ENCODE measurements at regions not wholly inside any gene's neighbourhood (a gene's known extent, or its start where the extent isn't known, plus 50 kb on each side); places are given as distances from the start of the nearest gene placed in this dataset.

- no peak for DNase-seq
Observed at GRCh38 chr5:166369346-166369745, 1922.1 kb upstream of the WWC1 start.

- no peak for DNase-seq
Observed at GRCh38 chr5:166369807-166370206, 1921.6 kb upstream of the WWC1 start.

DNA sequence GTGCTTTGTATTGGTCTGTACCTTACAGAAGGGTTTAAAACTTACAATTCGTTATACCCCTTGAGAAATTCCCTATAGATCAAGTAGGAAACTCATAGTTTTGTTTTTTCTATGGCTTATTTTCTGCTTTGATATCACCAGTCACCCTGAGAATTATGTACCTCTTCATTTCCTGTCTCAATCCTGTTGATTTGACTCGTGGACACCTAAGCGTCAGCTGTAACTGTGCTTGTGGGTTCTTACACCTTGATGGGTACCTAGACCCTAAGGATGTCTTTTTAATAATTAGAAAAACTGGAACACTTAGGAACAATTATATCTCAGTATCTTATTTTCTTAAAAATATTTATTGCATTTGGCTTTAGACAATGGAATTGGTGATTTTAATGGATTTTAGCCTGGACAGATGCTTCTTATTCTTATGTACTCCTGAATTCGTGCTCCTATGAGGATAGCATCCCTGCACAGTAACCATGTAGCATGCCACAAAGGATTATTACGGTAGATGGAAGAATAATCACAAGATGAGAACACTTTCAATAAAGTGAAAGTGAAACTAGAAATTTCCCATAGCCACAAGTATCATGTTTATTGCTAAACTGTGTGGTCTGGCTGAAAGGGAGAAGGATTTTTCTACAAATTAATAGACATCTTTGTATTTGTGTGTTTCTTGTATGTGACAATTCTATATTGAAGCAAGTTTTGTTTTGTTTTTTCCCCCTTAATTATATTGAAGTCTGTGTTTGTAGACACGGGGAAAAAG, 1920.3 kb upstream of the WWC1 start:
- no peak for DNase-seq

GRCh38 chr5:166373817-166374216, 1917.6 kb upstream of the WWC1 start:
- DNase-seq, result no peak

- DNase-seq, result no peak
Observed at GRCh38 chr5:166377756-166378155, 1913.7 kb upstream of the WWC1 start.

- no peak for DNase-seq
Observed at GRCh38 chr5:166379517-166379916, 1911.9 kb upstream of the WWC1 start.

DNA sequence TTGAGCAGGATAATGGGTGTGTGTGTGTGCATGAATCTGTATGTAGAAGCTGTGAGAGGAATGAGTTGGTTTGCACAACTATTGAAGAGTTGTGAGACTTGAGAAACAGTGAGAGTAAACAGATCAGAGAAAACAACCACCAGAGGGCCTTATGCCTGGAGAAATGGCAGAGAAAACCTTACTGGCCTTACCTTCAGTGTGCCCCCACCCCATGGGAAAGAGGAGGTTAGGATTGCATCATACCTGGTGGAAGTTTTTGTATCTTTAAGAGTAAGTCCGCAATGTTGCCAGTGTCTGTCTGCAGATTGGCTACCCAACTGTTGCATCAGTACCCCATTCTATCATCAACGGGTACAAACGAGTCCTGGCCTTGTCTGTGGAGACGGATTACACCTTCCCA, 1909.4 kb upstream of the WWC1 start:
- no peak for DNase-seq

- DNase-seq, result no peak
Observed at GRCh38 chr5:166398131-166398530, 1893.3 kb upstream of the WWC1 start.

DNA sequence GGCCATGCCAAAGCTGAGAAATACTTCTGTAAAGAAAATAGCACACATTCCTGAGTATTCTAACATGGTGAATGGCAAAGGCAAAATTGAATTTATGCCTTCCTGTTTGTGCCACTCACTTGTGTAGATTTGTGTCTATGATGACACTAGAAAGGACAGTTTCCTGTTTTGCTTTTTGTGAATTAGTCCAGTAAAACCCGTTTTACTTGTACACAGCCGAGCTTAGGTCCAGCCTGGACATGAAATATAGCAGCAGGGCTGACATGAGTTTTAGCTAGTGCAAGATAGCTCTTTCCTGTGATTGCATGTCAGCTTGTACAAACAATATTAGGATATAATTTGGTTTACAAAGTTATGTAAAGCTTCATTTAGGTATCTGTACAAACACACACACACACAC, 1891.7 kb upstream of the WWC1 start:
- DNase-seq, result no peak

GRCh38 chr5:166401391-166401790, 1890.1 kb upstream of the WWC1 start:
- no peak for DNase-seq

GRCh38 chr5:166412191-166412590, 1879.3 kb upstream of the WWC1 start:
- no peak for DNase-seq

- no peak for DNase-seq
Observed at GRCh38 chr5:166427211-166427610, 1864.2 kb upstream of the WWC1 start.

DNA sequence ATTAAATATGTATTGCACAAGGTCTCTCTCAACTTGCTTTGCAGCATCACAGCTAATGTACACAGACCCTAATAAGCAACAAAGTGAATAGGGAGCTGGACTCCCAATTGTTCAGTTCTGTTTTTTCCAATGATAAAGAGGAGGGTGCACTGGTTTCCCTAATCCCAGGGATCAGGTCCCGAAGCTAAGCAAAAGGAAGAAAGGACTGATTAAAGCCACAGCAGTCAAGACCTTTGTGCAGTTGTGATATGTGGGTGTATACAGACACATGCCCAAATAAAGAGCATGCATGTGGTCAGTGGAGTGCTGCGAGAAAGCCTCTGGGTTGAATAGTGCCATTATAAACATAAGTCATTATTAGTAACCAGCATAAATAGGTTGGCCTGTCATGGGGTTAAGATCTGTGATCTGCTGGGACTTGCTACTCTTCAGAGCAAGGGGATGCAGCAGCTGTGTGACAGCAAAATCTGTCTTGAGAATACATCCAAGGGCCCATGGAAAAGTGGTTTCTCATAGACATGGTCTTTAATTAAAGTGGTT, 1863.1 kb upstream of the WWC1 start:
- no peak for DNase-seq

DNA sequence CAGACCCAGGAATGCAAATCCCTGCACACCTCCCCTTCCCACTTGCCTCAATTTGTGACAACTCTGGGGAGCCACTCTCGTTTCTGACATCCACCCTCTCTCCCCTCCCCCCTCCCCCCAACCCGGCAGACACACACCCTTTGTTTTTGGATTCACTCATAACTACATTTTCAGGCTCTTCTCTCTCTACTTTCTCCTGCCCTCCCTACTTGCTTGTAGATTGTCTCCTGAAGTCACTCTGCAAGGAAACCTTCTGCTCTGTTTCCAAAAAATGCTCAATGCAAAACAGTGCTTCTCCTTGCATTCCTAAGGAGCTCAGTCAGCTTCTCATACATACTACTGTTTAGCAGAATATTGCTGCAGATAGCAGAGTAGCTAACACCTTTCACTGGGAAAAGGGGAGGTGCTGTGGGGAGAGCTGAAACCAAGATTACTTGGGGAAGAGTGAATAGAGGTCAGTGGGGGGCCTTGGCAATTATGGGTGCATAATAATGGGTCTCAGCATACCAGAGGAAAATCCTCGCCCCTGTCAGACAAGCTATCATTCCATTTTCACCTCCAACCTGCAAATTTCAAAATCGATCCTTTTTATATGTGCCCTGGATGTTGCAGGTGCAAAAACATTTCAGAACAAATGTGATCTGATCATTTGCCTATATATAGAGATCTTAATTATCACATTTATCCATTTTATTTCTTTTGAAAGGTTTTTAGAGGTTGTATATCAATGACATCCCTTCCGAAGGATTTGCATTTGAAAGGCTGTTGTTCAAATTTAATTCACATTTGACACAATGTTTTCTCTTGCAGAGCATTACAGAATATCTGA, 1860.7 kb upstream of the WWC1 start:
- no peak for DNase-seq

DNA sequence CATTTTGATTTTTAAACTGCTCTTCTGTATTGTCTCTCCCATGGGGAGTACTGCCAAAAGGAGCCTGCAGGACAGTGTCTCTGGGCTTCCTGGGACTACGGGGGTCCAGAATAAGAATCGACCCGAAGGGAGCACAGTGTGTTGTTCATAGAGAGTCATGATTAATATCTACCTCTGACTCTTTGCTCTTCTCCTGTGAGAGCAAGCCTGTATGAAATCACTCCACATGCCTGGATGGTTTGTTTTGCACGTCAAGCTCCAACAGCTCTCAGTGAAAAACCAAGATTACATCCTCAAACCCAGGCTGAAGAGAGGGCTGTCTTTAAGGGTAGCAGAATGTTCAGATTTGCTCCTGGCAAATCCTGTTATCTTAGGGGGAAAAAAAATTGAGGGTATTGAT, 1860.0 kb upstream of the WWC1 start:
- no peak for DNase-seq

- DNase-seq, result no peak
Observed at GRCh38 chr5:166433679-166434078, 1857.8 kb upstream of the WWC1 start.

GRCh38 chr5:166436872-166437271, 1854.6 kb upstream of the WWC1 start:
- no peak for DNase-seq

- DNase-seq, result no peak
Observed at GRCh38 chr5:166486348-166486747, 1805.1 kb upstream of the WWC1 start.

DNA sequence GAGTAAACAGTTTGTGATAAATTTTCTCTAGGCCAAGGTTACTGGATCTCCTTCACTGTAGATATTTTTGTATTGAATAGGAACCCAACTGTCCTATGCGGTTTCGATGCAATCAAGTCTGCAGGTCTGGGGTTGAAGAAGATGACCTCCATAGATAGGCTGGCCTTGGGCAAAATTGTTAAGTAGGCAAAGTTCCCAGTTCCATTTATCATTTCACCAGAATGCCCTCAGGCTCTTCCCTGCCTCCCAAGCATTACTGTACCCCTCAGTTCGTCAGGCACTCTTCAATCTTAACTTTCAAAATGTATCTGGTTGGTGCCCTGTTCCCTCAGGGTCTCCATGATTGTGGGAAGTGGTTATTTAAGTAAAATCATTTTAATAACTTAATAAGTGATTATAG, 1802.9 kb upstream of the WWC1 start:
- no peak for DNase-seq

- DNase-seq, result no peak
Observed at GRCh38 chr5:166493040-166493439, 1798.4 kb upstream of the WWC1 start.

GRCh38 chr5:166493612-166494011, 1797.8 kb upstream of the WWC1 start:
- DNase-seq, result no peak

- no peak for DNase-seq
Observed at GRCh38 chr5:166497496-166498104, 1793.8 kb upstream of the WWC1 start.

GRCh38 chr5:166499447-166500240, 1791.8 kb upstream of the WWC1 start:
- DNase-seq, result no peak

All from midbrain (tissue), 1 donor.